ENCODE measurements at regions not wholly inside any gene's neighbourhood (a gene's known extent, or its start where the extent isn't known, plus 50 kb on each side); places are given as distances from the start of the nearest gene placed in this dataset.

DNA sequence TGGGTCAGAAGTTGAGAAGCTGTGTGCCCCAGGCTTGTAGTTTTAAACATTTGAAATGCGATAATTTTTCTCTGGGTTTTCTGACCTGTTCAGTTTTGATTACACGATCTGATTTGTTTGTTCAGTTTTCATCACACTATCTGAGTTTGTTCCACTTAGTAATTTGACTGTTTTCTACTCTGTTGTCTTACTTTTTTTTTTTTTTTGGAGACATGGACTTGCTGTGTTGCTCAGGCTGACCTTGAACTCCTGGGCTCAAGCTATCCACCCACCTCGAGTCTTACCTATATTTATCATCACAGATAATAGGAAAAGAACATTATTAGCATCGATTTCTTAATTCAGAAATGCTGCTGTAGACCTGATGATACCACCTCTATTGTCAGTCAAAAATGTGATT, 379.1 kb downstream of the UTRN start:
- TF ChIP-seq, protein P1, sequence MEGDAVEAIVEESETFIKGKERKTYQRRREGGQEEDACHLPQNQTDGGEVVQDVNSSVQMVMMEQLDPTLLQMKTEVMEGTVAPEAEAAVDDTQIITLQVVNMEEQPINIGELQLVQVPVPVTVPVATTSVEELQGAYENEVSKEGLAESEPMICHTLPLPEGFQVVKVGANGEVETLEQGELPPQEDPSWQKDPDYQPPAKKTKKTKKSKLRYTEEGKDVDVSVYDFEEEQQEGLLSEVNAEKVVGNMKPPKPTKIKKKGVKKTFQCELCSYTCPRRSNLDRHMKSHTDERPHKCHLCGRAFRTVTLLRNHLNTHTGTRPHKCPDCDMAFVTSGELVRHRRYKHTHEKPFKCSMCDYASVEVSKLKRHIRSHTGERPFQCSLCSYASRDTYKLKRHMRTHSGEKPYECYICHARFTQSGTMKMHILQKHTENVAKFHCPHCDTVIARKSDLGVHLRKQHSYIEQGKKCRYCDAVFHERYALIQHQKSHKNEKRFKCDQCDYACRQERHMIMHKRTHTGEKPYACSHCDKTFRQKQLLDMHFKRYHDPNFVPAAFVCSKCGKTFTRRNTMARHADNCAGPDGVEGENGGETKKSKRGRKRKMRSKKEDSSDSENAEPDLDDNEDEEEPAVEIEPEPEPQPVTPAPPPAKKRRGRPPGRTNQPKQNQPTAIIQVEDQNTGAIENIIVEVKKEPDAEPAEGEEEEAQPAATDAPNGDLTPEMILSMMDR (IDR thresholded peaks at IDR 0.05; ENCODE audit: control extremely low read depth in 1 of 3, insufficient read depth in 1 of 3, low read depth in 1 of 3, low read length in 3 of 3) = no peak
- TF ChIP-seq, protein P2, sequence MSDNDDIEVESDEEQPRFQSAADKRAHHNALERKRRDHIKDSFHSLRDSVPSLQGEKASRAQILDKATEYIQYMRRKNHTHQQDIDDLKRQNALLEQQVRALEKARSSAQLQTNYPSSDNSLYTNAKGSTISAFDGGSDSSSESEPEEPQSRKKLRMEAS (IDR thresholded peaks at IDR 0.05) = no peak
- TF ChIP-seq TAF1 (IDR thresholded peaks at IDR 0.05; ENCODE audit: low read depth, low read length) (no peak), POLR2A (IDR thresholded peaks at IDR 0.05; ENCODE audit: control extremely low read depth in 1 of 2, low read depth in 2 of 2, low read length in 2 of 2) (no peak), ZNF274 (IDR thresholded peaks at IDR 0.05; ENCODE audit: borderline replicate concordance, extremely low read depth, low read length) (no peak), RAD21 (IDR thresholded peaks at IDR 0.05 in 1 of 2, conservative IDR thresholded peaks at IDR 0.05 in 1 of 2; ENCODE audit: low read depth in 2 of 2, low read length in 2 of 2) (no peak), BRCA1 (IDR thresholded peaks at IDR 0.05; ENCODE audit: low read depth, low read length) (no peak), EZH2 (IDR thresholded peaks at IDR 0.05; ENCODE audit: low read depth, low read length, severe bottlenecking) (no peak), POLR2AphosphoS5 (IDR thresholded peaks at IDR 0.05; ENCODE audit: low read depth, low read length) (no peak)
- TF ChIP-seq, protein P3, sequence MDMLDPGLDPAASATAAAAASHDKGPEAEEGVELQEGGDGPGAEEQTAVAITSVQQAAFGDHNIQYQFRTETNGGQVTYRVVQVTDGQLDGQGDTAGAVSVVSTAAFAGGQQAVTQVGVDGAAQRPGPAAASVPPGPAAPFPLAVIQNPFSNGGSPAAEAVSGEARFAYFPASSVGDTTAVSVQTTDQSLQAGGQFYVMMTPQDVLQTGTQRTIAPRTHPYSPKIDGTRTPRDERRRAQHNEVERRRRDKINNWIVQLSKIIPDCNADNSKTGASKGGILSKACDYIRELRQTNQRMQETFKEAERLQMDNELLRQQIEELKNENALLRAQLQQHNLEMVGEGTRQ (IDR thresholded peaks at IDR 0.05; ENCODE audit: low read length) = no peak

Data from H1 (cell line).